PC-3 (cell line): ENCODE measurements at regions not wholly inside any gene's neighbourhood (a gene's known extent, or its start where the extent isn't known, plus 50 kb on each side); places are given as distances from the start of the nearest gene placed in this dataset.

Experiments
- ATAC-seq: fragments of 200-7000 bp; cut with Tn5 transposase; 2 replicates; pipeline ENCODE4 v1.9.1; 2020; ENCODE audit warnings: mild to moderate bottlenecking, moderate library complexity
- BruUV-seq: library from RNA; stranded (reverse); fragments of 400-500 nt; replicated peaks from 2 replicates; lab custom pipeline; 2021; lab: Mats Ljungman, UMichigan
- CTCF ChIA-PET: fragments of 300-600 bp; sonication (Branson Sonifier 250); formaldehyde crosslinking; loops from one replicate; lab custom pipeline; 2022; ENCODE audit warnings: antibody characterized with exemption; lab: Charles Lee
- POLR2A ChIA-PET: fragments of 300-600 bp; sonication (Branson Sonifier 250); formaldehyde crosslinking; loops from one replicate; lab custom pipeline; 2022; ENCODE audit warnings: antibody characterized with exemption; ENCODE audit not compliant: unreplicated experiment; lab: Charles Lee
- DNase-seq: peaks from one replicate; pipeline ENCODE4 v3.0.0-alpha.2; 2015
- H2AFZ ChIP-seq: fragments of 300-600 bp; sonication (generic); 2 replicates; pipeline ENCODE4 v1.6.0; 2016; ENCODE audit warnings: antibody characterized with exemption, low read length
- H3F3A ChIP-seq: fragments of 300-600 bp; sonication (generic); one replicate; pipeline ENCODE4 v1.6.0; 2017; ENCODE audit warnings: antibody characterized with exemption, low read length, control low read depth, mild to moderate bottlenecking; ENCODE audit not compliant: unreplicated experiment
- H3K27ac ChIP-seq: fragments of 300-600 bp; sonication (generic); 2 replicates; pipeline ENCODE4 v1.5.1; 2016; ENCODE audit warnings: mild to moderate bottlenecking, low read length
- H3K27me3 ChIP-seq: fragments of 300-600 bp; sonication (generic); 2 replicates; pipeline ENCODE4 v1.6.1; 2016; ENCODE audit warnings: low read length, mixed read lengths
- H3K36me3 ChIP-seq: fragments of 300-600 bp; sonication (generic); 2 replicates; pipeline ENCODE4 v1.6.1; 2016; ENCODE audit warnings: low read depth, mixed run types, low read length, mixed read lengths
- H3K4me1 ChIP-seq: fragments of 300-600 bp; sonication (generic); 2 replicates; pipeline ENCODE4 v1.5.1; 2016; ENCODE audit warnings: low read length; ENCODE audit not compliant: insufficient read depth
- H3K4me2 ChIP-seq: fragments of 300-600 bp; sonication (generic); 2 replicates; pipeline ENCODE4 v1.6.0; 2016; ENCODE audit warnings: low read length
- H3K4me3 ChIP-seq: fragments of 300-600 bp; sonication (generic); 2 replicates; pipeline ENCODE4 v1.5.1; 2016; ENCODE audit warnings: mild to moderate bottlenecking, low read length, mixed read lengths
- H3K79me2 ChIP-seq: fragments of 300-600 bp; sonication (generic); 2 replicates; pipeline ENCODE4 v1.6.1; 2017; ENCODE audit warnings: low read length, mixed read lengths
- H3K9ac ChIP-seq: fragments of 300-600 bp; sonication (generic); 2 replicates; pipeline ENCODE4 v1.6.0; 2016; ENCODE audit warnings: mild to moderate bottlenecking, low read length
- H3K9me2 ChIP-seq: fragments of 300-600 bp; sonication (generic); replicated peaks from 2 replicates; pipeline ENCODE4 v1.6.1; 2016; ENCODE audit warnings: mixed run types, low read length, mixed read lengths
- H3K9me3 ChIP-seq: fragments of 300-600 bp; sonication (generic); 2 replicates; pipeline ENCODE4 v1.6.1; 2016; ENCODE audit warnings: low read length, mixed read lengths
- H4K20me1 ChIP-seq: fragments of 300-600 bp; sonication (generic); 2 replicates; pipeline ENCODE4 v1.6.1; 2016; ENCODE audit warnings: low read length, mixed read lengths
- CTCF ChIP-seq: fragments of 300-600 bp; sonication (generic); conservative IDR thresholded peaks from 2 replicates; pipeline ENCODE4 v1.5.1; 2017; ENCODE audit warnings: antibody characterized with exemption, low read depth, mild to moderate bottlenecking, low read length
- EZH2 ChIP-seq: fragments of 300-600 bp; sonication (generic); IDR thresholded peaks from one replicate; pipeline ENCODE4 v1.6.1; 2017; ENCODE audit warnings: antibody characterized with exemption, mild to moderate bottlenecking, low read length; ENCODE audit not compliant: unreplicated experiment
- EZH2phosphoT487 ChIP-seq: fragments of 300-600 bp; sonication (generic); IDR thresholded peaks from 2 replicates; pipeline ENCODE4 v1.6.1; 2018; ENCODE audit warnings: mild to moderate bottlenecking, antibody characterized with exemption, low read length, borderline replicate concordance
- intact Hi-C: fragments of 100-400 bp; cut with micrococcal nuclease; formaldehyde crosslinking; loops from 2 replicates; pipeline ENCODE4 v1.9.0; 2023

GRCh38 chr3:31244929-31245817 lies 287.6 kb upstream of the STT3B start:
- H3F3A ChIP-seq = peaks cover 4% of the 10 kb centered on the region
- H3K9me2 ChIP-seq = no peaks in the 10 kb centered on the region
- no peak overlapping the region for H3K9ac ChIP-seq
- H4K20me1 ChIP-seq = no peaks in the 10 kb centered on the region
- H2AFZ ChIP-seq = no peak overlapping the region
- no peak for DNase-seq
- H3K36me3 ChIP-seq = no peaks in the 10 kb centered on the region
- H3K27ac ChIP-seq = no peak overlapping the region
- ChIA-PET CTCF (interaction anchor here (0.6 kb wide), 1 partner anchor 18 kb away, joined by 3 read pairs; no protein-coding TSS in a partner anchor), POLR2A (interaction anchor here (0.6 kb wide), 1 partner anchor 1069 kb away, joined by 4 read pairs; no protein-coding TSS in a partner anchor)
- intact Hi-C loops = no loop called here
- no peak for ATAC-seq
- no peak overlapping the region for H3K4me2 ChIP-seq
- TF ChIP-seq EZH2 (no peak), CTCF (peak; percentile 18; the same call in 1 of the 2 replicates)
- no peaks in the 10 kb centered on the region for H3K27me3 ChIP-seq
- BruUV-seq = no TSS peak
- no peaks in the 10 kb centered on the region for H3K9me3 ChIP-seq
- peaks cover 25% of the 10 kb centered on the region for H3K4me1 ChIP-seq
- no peak overlapping the region for H3K4me3 ChIP-seq
- no peaks in the 10 kb centered on the region for H3K79me2 ChIP-seq

DNA sequence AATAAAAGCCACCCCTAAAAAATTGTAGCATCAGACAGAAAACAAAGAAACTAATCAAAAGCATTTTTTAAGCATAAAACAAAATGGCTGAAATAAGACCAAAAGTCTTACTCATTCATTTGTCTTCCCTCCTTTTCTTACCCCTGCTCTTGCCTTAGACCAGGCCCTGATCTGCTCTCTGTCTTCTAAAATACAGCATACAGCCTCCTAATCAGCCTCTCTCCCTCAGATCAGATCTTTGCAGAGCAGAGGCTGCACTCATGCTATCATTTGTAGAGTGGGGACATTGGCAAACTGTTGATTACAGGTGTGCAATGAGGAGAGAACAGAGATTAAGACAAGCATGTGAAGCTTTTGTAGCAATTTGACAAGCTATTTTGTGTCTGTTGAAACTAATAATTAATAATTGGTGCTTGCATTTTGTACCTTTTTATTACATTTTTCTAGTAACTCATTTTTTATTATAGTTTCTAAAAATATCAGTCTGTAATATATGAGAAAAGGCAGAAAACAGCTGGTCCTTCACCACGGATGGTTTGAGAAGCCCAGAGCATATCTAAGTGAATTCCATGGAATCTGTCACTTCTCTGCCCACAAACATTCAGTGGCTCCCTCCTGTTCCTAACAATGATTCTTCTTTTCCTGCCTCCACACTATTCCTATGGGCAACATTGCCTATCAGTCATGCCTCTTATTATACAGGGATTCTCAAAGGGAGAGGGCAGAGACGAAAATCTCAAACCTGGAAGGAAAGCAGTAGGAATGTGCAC lies 286.2 kb upstream of the STT3B start:
- no TSS peak for BruUV-seq
- no peak for ATAC-seq
- no peak overlapping the region for H2AFZ ChIP-seq
- no peaks in the 10 kb centered on the region for H3K27me3 ChIP-seq
- H3K9me2 ChIP-seq = no peaks in the 10 kb centered on the region
- H3K79me2 ChIP-seq = no peaks in the 10 kb centered on the region
- intact Hi-C loops = no loop called here
- no peak overlapping the region for H3K4me2 ChIP-seq
- H3K9me3 ChIP-seq = no peaks in the 10 kb centered on the region
- no peak overlapping the region for H3K9ac ChIP-seq
- H3K4me3 ChIP-seq = no peak overlapping the region
- no peak overlapping the region for H3K27ac ChIP-seq
- H3K4me1 ChIP-seq = peaks cover 29% of the 10 kb centered on the region
- POLR2A ChIA-PET = no interaction called here
- TF ChIP-seq EZH2phosphoT487 (no peak), EZH2 (no peak), CTCF (no peak)
- no peaks in the 10 kb centered on the region for H4K20me1 ChIP-seq
- no peak for DNase-seq
- no peaks in the 10 kb centered on the region for H3K36me3 ChIP-seq
- H3F3A ChIP-seq = peaks cover 4% of the 10 kb centered on the region
- CTCF ChIA-PET = interaction anchor here (0.5 to 0.6 kb wide), 2 partner anchors 20 to 286 kb away, joined by 3 read pairs; no protein-coding TSS in a partner anchor
